ENCODE measurements at regions not wholly inside any gene's neighbourhood (a gene's known extent, or its start where the extent isn't known, plus 50 kb on each side); places are given as distances from the start of the nearest gene placed in this dataset.
A peak's percentile ranks its signal among the peaks of the same experiment; 100 is the strongest.
"Not testable (repeated sequence)": the region's sequence is repeated elsewhere in the genome, so short reads cannot be mapped to it uniquely, and the experiment has no call there.

GRCh38 chr9:99488131-99489059 is 266.3 kb downstream of the SEC61B start:
- DNase-seq = peak in 2 of 3 experiments; percentile 46 to 82

GRCh38 chr9:99489060-99489413 is 267.0 kb downstream of the SEC61B start:
- peak in 1 of 3 experiments; percentile 49 for DNase-seq

- DNase-seq = no peak
Observed at GRCh38 chr9:99490729-99491128, 268.6 kb downstream of the SEC61B start.

- no peak for DNase-seq
Observed at GRCh38 chr9:99491408-99492158, 269.5 kb downstream of the SEC61B start.

- no peak for DNase-seq
Observed at GRCh38 chr9:99497641-99498040, 275.6 kb downstream of the SEC61B start.

GRCh38 chr9:99498979-99499378 is 276.9 kb downstream of the SEC61B start:
- DNase-seq = not testable (repeated sequence)

GRCh38 chr9:99505936-99506335 is 283.9 kb downstream of the SEC61B start:
- DNase-seq = no peak

- no peak for DNase-seq
Observed at GRCh38 chr9:99506747-99507348, 284.8 kb downstream of the SEC61B start.

- DNase-seq = no peak
Observed at GRCh38 chr9:99509065-99509745, 287.1 kb downstream of the SEC61B start.

GRCh38 chr9:99509900-99510535 is 287.9 kb downstream of the SEC61B start:
- no peak for DNase-seq

- no peak for DNase-seq
Observed at GRCh38 chr9:99511723-99512122, 289.6 kb downstream of the SEC61B start.

GRCh38 chr9:99513441-99514112 is 291.5 kb downstream of the SEC61B start:
- no peak for DNase-seq

GRCh38 chr9:99515093-99515492 is 293.0 kb downstream of the SEC61B start:
- no peak for DNase-seq

GRCh38 chr9:99515895-99516656 is 294.0 kb downstream of the SEC61B start:
- DNase-seq = no peak

GRCh38 chr9:99516657-99517049 is 294.6 kb downstream of the SEC61B start:
- no peak for DNase-seq

GRCh38 chr9:99523838-99524237 is 297.8 kb upstream of the NR4A3 start:
- DNase-seq = no peak

GRCh38 chr9:99531313-99531712 is 290.4 kb upstream of the NR4A3 start:
- DNase-seq = peak in 2 of 3 experiments; percentile 19 to 61

GRCh38 chr9:99533421-99533820 is 288.3 kb upstream of the NR4A3 start:
- no peak for DNase-seq

GRCh38 chr9:99537996-99538395 is 283.7 kb upstream of the NR4A3 start:
- DNase-seq = no peak

- DNase-seq = no peak
Observed at GRCh38 chr9:99544526-99544925, 277.2 kb upstream of the NR4A3 start.

- no peak for DNase-seq
Observed at GRCh38 chr9:99549441-99549840, 272.2 kb upstream of the NR4A3 start.
